ENCODE measurements at regions not wholly inside any gene's neighbourhood (a gene's known extent, or its start where the extent isn't known, plus 50 kb on each side); places are given as distances from the start of the nearest gene placed in this dataset.

DNA sequence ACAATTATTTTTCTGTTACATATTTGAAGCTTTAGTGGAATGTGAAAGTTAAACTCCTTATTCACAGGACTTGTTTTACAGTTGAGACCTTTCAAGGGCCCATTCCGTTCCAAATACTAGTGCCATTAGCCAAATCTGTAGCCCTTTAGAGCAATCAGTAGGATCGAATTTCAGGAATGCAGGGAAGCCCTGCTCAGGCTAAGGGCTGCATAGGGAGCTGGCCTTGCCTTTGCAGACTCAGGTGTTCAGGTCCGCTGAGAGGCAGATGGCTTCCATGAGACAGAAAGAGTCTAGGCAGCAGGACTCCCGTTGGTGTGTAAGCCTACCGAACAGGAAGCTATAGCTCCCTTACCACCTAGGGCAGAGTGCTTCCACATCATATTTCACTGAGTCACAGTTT lies 150.1 kb upstream of the SLC27A6 start:
- TF ChIP-seq, protein P1, sequence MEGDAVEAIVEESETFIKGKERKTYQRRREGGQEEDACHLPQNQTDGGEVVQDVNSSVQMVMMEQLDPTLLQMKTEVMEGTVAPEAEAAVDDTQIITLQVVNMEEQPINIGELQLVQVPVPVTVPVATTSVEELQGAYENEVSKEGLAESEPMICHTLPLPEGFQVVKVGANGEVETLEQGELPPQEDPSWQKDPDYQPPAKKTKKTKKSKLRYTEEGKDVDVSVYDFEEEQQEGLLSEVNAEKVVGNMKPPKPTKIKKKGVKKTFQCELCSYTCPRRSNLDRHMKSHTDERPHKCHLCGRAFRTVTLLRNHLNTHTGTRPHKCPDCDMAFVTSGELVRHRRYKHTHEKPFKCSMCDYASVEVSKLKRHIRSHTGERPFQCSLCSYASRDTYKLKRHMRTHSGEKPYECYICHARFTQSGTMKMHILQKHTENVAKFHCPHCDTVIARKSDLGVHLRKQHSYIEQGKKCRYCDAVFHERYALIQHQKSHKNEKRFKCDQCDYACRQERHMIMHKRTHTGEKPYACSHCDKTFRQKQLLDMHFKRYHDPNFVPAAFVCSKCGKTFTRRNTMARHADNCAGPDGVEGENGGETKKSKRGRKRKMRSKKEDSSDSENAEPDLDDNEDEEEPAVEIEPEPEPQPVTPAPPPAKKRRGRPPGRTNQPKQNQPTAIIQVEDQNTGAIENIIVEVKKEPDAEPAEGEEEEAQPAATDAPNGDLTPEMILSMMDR (IDR thresholded peaks at IDR 0.05), result no peak
- TF ChIP-seq POLR2AphosphoS5 (IDR thresholded peaks at IDR 0.05), result no peak
- no peak for TF ChIP-seq POLR2A (IDR thresholded peaks at IDR 0.05)
- no peak for TF ChIP-seq EP300 (IDR thresholded peaks at IDR 0.05)
